Smooth muscle cell (in vitro differentiated cells): ENCODE measurements at regions not wholly inside any gene's neighbourhood (a gene's known extent, or its start where the extent isn't known, plus 50 kb on each side); places are given as distances from the start of the nearest gene placed in this dataset.
"Not testable (repeated sequence)": the region's sequence is repeated elsewhere in the genome, so short reads cannot be mapped to it uniquely, and the experiment has no call there.

ENCODE experiments used
- DNase-seq: peaks from one replicate; lab custom pipeline; 2025; ENCODE audit not compliant: unreplicated experiment; lab: John Stamatoyannopoulos, UW
- H2AFZ ChIP-seq: fragments of 200-600 bp; sonication (generic); 2 replicates; pipeline ENCODE4 v1.6.0; 2016; ENCODE audit warnings: antibody characterized with exemption, low read depth, mild to moderate bottlenecking
- H3F3A ChIP-seq: fragments of 200-600 bp; sonication (generic); 2 replicates; pipeline ENCODE4 v1.6.0; 2017; ENCODE audit warnings: antibody characterized with exemption, low read depth
- H3K27ac ChIP-seq: fragments of 200-600 bp; sonication (generic); 2 replicates; pipeline ENCODE4 v1.5.1; 2016; ENCODE audit warnings: low read depth, mild to moderate bottlenecking
- H3K27me3 ChIP-seq: fragments of 200-600 bp; sonication (generic); 2 replicates; pipeline ENCODE4 v1.6.1; 2016; ENCODE audit warnings: low read depth, mild to moderate bottlenecking
- H3K36me3 ChIP-seq: fragments of 200-600 bp; sonication (generic); 2 replicates; pipeline ENCODE4 v1.5.1; 2016; ENCODE audit warnings: low read depth
- H3K4me1 ChIP-seq: fragments of 200-600 bp; sonication (generic); 2 replicates; pipeline ENCODE4 v1.5.1; 2016; ENCODE audit warnings: low read depth
- H3K4me2 ChIP-seq: fragments of 200-600 bp; sonication (generic); 2 replicates; pipeline ENCODE4 v1.6.0; 2016; ENCODE audit warnings: mild to moderate bottlenecking
- H3K4me3 ChIP-seq: fragments of 200-600 bp; sonication (generic); 2 replicates; pipeline ENCODE4 v1.5.1; 2016; ENCODE audit warnings: mild to moderate bottlenecking
- H3K79me2 ChIP-seq: fragments of 200-600 bp; sonication (generic); 2 replicates; pipeline ENCODE4 v1.6.0; 2016; ENCODE audit warnings: low read depth, mild to moderate bottlenecking
- H3K9ac ChIP-seq: fragments of 200-600 bp; sonication (generic); 2 replicates; pipeline ENCODE4 v1.6.0; 2016; ENCODE audit warnings: low read depth
- H3K9me3 ChIP-seq: fragments of 200-600 bp; sonication (generic); replicated peaks from 2 replicates; pipeline ENCODE4 v1.5.1; 2016; ENCODE audit warnings: low read depth
- H4K20me1 ChIP-seq: fragments of 200-600 bp; sonication (generic); 2 replicates; pipeline ENCODE4 v1.6.0; 2016; ENCODE audit warnings: low read depth
- WGBS: methylation state at CpG from one replicate; pipeline ENCODE4 v1.1.7; 2016; ENCODE audit warnings: low lambda C conversion rate; 5-methylcytosine and 5-hydroxymethylcytosine counted together
- TF ChIP-seq, protein P1 (sequence below): fragments of 200-600 bp; sonication (generic); IDR thresholded peaks from 2 replicates; pipeline ENCODE4 v1.5.1; 2017; ENCODE audit warnings: borderline replicate concordance, mild to moderate bottlenecking, antibody characterized with exemption; ENCODE audit not compliant: insufficient read depth, poor library complexity, severe bottlenecking

DNA sequence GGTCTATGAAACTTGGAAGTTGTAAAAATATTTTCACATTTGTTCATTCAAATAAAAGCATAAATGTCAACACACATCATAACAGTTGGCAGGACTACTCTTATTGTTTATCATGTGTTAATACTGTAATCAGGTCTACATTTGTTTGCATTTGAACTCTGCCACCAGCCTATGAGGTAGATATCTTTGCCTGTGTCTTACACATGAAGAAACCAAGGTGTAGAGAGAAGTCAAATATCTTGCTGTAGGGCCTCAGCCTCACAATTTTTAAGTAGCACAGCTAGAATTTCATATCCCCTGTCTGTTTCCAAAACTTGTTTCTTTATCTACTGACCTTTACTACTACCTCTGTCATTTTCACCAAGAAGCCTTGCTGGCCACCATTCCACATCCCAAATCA lies 161.9 kb downstream of the ZIC4 start:
- H3F3A ChIP-seq: no peaks in the 10 kb centered on the region
- H3K4me1 ChIP-seq: no peaks in the 10 kb centered on the region
- no peak overlapping the region for H3K4me2 ChIP-seq
- no peak overlapping the region for H3K9ac ChIP-seq
- TF ChIP-seq, protein P1, sequence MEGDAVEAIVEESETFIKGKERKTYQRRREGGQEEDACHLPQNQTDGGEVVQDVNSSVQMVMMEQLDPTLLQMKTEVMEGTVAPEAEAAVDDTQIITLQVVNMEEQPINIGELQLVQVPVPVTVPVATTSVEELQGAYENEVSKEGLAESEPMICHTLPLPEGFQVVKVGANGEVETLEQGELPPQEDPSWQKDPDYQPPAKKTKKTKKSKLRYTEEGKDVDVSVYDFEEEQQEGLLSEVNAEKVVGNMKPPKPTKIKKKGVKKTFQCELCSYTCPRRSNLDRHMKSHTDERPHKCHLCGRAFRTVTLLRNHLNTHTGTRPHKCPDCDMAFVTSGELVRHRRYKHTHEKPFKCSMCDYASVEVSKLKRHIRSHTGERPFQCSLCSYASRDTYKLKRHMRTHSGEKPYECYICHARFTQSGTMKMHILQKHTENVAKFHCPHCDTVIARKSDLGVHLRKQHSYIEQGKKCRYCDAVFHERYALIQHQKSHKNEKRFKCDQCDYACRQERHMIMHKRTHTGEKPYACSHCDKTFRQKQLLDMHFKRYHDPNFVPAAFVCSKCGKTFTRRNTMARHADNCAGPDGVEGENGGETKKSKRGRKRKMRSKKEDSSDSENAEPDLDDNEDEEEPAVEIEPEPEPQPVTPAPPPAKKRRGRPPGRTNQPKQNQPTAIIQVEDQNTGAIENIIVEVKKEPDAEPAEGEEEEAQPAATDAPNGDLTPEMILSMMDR: no peak
- no peak overlapping the region for H2AFZ ChIP-seq
- DNase-seq: no peak
- H3K9me3 ChIP-seq: no peaks in the 10 kb centered on the region
- no peaks in the 10 kb centered on the region for H3K36me3 ChIP-seq
- no peaks in the 10 kb centered on the region for H4K20me1 ChIP-seq
- H3K4me3 ChIP-seq: no peak overlapping the region
- no peaks in the 10 kb centered on the region for H3K27me3 ChIP-seq
- no peaks in the 10 kb centered on the region for H3K79me2 ChIP-seq
- no peak overlapping the region for H3K27ac ChIP-seq

DNA sequence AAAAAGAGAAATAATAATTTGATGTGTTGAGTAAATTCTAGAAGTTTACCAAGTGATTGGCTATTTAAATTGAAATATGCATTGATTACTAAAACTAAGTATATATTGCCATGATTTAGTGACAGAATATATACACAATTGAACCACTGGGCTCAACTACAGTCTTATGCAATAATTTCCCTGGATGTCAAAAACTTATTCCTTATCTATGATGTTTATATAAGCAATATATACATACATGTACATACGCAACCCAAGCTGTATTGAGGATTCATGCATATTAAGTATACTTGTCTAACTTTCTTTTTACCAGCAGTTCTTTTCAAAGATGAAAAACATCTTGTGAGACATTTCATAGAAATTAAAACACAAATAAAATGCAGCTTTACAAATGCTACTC lies 165.8 kb downstream of the ZIC4 start:
- Histone ChIP-seq H3K4me3 (no peak overlapping the region), H3K4me1 (no peaks in the 10 kb centered on the region), H3K9me3 (no peaks in the 10 kb centered on the region), H3F3A (no peaks in the 10 kb centered on the region), H3K9ac (no peak overlapping the region), H3K36me3 (no peaks in the 10 kb centered on the region), H4K20me1 (no peaks in the 10 kb centered on the region), H3K4me2 (no peak overlapping the region), H3K79me2 (no peaks in the 10 kb centered on the region), H2AFZ (no peak overlapping the region), H3K27me3 (no peaks in the 10 kb centered on the region), H3K27ac (no peak overlapping the region)
- TF ChIP-seq, protein P1: no peak
- WGBS: 85% methylated on average over 1 of the region's 1 CpG
- no peak for DNase-seq

DNA sequence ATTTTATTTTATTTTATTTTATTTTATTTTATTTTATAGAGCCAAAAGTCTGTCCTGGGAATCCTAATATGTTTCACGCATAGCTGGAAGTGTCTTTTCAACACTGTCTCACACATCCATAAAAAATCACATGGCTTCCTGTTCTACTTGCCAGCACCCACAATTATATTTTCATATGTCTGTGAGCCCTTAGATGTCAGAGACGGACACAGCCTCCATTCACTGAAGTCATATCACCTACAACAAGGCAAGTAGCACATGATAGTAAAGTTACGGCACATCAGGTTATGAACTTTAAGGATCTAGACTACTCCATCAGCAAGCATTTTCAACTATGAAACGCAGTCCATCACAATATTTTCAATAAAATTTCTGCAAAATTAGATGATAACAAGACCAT lies 168.4 kb downstream of the ZIC4 start:
- Histone ChIP-seq H3K9me3 (no peaks in the 10 kb centered on the region), H3K4me1 (no peaks in the 10 kb centered on the region), H3K27ac (no peak overlapping the region), H2AFZ (no peak overlapping the region), H3K36me3 (no peaks in the 10 kb centered on the region), H3K9ac (no peak overlapping the region), H4K20me1 (no peaks in the 10 kb centered on the region), H3F3A (no peaks in the 10 kb centered on the region), H3K4me2 (no peak overlapping the region), H3K79me2 (no peaks in the 10 kb centered on the region), H3K27me3 (no peaks in the 10 kb centered on the region), H3K4me3 (no peak overlapping the region)
- 72% methylated on average over 4 of the region's 4 CpGs for WGBS
- TF ChIP-seq, protein P1: no peak
- DNase-seq: no peak

DNA sequence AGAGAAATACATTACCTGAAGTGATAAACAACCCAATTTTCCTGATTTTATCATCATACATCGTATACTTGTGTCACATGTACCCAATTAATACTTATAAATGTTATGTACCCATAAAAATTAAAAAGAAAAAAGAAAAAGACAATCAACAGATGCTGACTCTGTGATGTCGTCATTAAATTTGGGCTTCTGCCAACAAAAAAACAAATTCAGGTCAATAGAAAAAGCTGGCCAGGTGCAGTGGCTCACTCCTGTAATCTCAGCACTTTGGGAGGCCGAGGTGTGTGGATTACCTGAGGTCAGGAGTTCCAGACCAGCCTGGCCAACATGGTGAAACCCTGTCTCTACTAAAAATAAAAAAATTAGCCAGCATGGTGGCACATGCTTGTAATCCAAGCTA lies 174.4 kb downstream of the ZIC4 start:
- not testable (repeated sequence) for H3K79me2 ChIP-seq, H2AFZ ChIP-seq, H3K4me1 ChIP-seq, H3K9me3 ChIP-seq, H4K20me1 ChIP-seq, H3K36me3 ChIP-seq, H3K27ac ChIP-seq, H3K27me3 ChIP-seq, H3K4me2 ChIP-seq, H3F3A ChIP-seq, H3K4me3 ChIP-seq, H3K9ac ChIP-seq, DNase-seq
- WGBS: 75% methylated on average over 3 of the region's 3 CpGs
